SW 1271 (cell line): ENCODE measurements at regions not wholly inside any gene's neighbourhood (a gene's known extent, or its start where the extent isn't known, plus 50 kb on each side); places are given as distances from the start of the nearest gene placed in this dataset.

Experiments
- DNase-seq, 2 experiments: peaks; one replicate each; lab custom pipeline; 2025; lab: John Stamatoyannopoulos, UW

DNA sequence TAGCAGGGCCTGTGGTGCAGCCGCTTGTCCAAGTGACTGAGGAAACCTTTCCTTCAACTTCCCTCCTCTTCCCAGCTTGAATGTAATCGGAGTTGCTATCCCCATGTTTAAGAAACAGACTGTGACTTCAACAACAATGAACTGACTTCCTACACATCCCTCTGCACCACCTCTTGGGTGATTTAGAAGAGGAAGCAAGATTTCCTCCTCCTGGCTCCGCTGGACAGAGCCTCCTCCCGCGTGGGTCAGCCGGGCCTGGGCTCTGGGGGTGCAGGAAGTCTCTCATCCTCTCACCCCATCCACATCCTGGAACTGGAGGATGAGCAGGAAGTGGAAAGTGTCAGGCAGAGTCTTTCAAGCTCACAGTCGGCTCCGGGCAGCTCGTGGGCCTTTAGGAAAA, 84.3 kb downstream of the GATA6 start:
- no peak for DNase-seq

GRCh38 chr18:22253156-22253555, 83.8 kb downstream of the GATA6 start:
- no peak for DNase-seq
